HG03280 (cell line): ENCODE measurements at regions not wholly inside any gene's neighbourhood (a gene's known extent, or its start where the extent isn't known, plus 50 kb on each side); places are given as distances from the start of the nearest gene placed in this dataset.
"Not testable (repeated sequence)": the region's sequence is repeated elsewhere in the genome, so short reads cannot be mapped to it uniquely, and the experiment has no call there.

Source experiments
- ATAC-seq: cut with Tn5 transposase; IDR thresholded peaks from one replicate; pipeline ENCODE4 v1.9.1; 2021; ENCODE audit warnings: mild to moderate bottlenecking, moderate library complexity; ENCODE audit not compliant: unreplicated experiment

- ATAC-seq, result not testable (repeated sequence)
Measured at GRCh38 chr13:50755862-50756685, 87.4 kb downstream of the DLEU7 start.

DNA sequence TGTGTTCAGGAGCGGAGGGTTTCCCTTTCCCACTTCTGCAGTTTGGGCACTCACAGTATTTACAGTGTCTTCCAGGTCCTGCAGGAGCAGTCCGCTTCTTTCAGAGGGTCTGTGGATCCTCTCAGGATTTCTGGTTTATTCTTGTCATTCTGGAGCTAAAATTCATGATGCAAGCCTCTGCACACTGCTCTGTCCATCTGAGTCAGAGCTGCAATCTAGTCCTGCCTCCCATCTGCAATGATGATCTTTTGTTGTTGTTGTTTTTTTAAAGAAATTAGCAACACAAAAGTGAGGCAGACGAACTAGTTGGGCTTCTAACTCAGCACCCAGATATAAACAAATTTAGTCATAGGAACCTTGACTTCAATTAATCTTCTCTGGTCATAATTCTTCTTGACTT lies 86.5 kb downstream of the DLEU7 start:
- ATAC-seq, result no peak

GRCh38 chr13:50758796-50759195 lies 84.7 kb downstream of the DLEU7 start:
- no peak for ATAC-seq

GRCh38 chr13:50760751-50761150 lies 82.7 kb downstream of the DLEU7 start:
- no peak for ATAC-seq

GRCh38 chr13:50761406-50761805 lies 82.1 kb downstream of the DLEU7 start:
- ATAC-seq, result no peak

- ATAC-seq, result no peak
Measured at GRCh38 chr13:50762969-50763567, 80.4 kb downstream of the DLEU7 start.

GRCh38 chr13:50766013-50766412 lies 77.5 kb downstream of the DLEU7 start:
- no peak for ATAC-seq

DNA sequence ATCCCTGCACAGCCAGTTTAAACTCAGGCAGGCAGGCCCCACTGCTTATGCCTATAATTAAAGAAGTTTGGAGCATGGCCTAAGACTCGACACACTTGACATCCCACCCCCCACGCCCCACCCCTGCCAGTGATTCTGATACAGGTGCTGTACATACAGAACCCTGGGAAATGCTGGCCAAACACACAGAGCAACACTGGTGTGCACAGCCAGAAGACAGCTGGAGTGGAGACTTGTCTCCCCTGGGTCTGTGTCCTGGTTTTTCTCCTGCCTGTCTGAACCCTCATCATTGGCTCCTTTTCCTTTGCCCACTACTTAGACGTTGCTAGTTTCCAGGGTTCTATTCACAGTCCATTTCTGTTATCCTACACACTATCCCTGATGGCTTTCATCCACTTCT lies 76.8 kb downstream of the DLEU7 start:
- no peak for ATAC-seq

GRCh38 chr13:50772881-50773280 lies 70.6 kb downstream of the DLEU7 start:
- ATAC-seq, result not testable (repeated sequence)
